Right lobe of liver (tissue), 4 donors: ENCODE measurements at regions not wholly inside any gene's neighbourhood (a gene's known extent, or its start where the extent isn't known, plus 50 kb on each side); places are given as distances from the start of the nearest gene placed in this dataset.

Source experiments
- POLR2A ChIP-seq: fragments of 450-650 bp; IDR thresholded peaks from one replicate; pipeline ENCODE4 v1.6.1; 2017; ENCODE audit warnings: antibody characterized with exemption, mild to moderate bottlenecking
- TF ChIP-seq, protein P1 (sequence below), 4 donors: fragments of 200-600 bp in 3 of 4; fragments of 450-650 bp in 1 of 4; IDR thresholded peaks; one replicate each; pipeline versions ENCODE4 v1.5.1 to v1.8.0; 2016 to 2022; ENCODE audit warnings: antibody characterized with exemption in 4 of 4, mild to moderate bottlenecking in 2 of 4
- donor health status: DM: no; HTN: no; CAD: no.
- donor health status: DM: no; HTN: no; CAD: no.
- donor health status: DM: no; HTN: yes; CAD: no.

DNA sequence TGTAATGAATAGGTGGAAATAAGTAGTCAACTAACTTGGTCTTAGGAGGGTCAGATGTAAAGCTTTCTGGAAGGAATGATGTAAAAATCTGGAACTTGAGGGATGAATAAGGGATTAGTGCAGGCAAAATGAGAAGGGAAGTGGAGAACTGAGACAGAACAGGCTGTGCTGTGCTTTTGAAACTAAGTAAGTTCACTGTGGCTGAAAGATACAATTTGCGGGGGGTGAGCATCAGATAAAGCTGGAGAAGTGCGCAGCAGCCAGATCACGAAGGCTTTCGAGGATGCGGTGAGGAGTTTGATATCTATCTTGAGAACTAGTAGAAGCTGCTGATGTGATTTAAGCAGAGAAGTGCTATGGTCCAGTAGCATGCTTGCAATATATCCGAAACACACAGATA lies 247.8 kb downstream of the RNF144B start:
- TF ChIP-seq, protein P1, sequence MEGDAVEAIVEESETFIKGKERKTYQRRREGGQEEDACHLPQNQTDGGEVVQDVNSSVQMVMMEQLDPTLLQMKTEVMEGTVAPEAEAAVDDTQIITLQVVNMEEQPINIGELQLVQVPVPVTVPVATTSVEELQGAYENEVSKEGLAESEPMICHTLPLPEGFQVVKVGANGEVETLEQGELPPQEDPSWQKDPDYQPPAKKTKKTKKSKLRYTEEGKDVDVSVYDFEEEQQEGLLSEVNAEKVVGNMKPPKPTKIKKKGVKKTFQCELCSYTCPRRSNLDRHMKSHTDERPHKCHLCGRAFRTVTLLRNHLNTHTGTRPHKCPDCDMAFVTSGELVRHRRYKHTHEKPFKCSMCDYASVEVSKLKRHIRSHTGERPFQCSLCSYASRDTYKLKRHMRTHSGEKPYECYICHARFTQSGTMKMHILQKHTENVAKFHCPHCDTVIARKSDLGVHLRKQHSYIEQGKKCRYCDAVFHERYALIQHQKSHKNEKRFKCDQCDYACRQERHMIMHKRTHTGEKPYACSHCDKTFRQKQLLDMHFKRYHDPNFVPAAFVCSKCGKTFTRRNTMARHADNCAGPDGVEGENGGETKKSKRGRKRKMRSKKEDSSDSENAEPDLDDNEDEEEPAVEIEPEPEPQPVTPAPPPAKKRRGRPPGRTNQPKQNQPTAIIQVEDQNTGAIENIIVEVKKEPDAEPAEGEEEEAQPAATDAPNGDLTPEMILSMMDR (IDR thresholded peaks at IDR 0.05): no peak
- no peak for TF ChIP-seq POLR2A
